Ascending aorta (tissue), 2 donors: ENCODE measurements at regions not wholly inside any gene's neighbourhood (a gene's known extent, or its start where the extent isn't known, plus 50 kb on each side); places are given as distances from the start of the nearest gene placed in this dataset.

ENCODE experiments used
- DNase-seq, 2 donors: peaks; one replicate each; pipeline ENCODE4 v3.0.0-alpha.2; 2019; ENCODE audit warnings: low spot score in 2 of 2
- H3K27ac ChIP-seq, 2 donors: fragments of 200-600 bp; sonication (generic); one replicate each; pipeline ENCODE4 v1.5.1; 2016 to 2017; ENCODE audit warnings: mild to moderate bottlenecking in 1 of 2
- H3K27me3 ChIP-seq: fragments of 200-600 bp; sonication (generic); one replicate; pipeline ENCODE4 v1.5.1; 2017
- H3K36me3 ChIP-seq, 2 donors: fragments of 200-600 bp; sonication (generic); one replicate each; pipeline ENCODE4 v1.5.1; 2016
- H3K4me1 ChIP-seq, 2 donors: fragments of 200-600 bp; sonication (generic); one replicate each; pipeline ENCODE4 v1.5.1; 2016 to 2017; ENCODE audit warnings: mild to moderate bottlenecking in 1 of 2
- H3K4me3 ChIP-seq, 2 donors: fragments of 200-600 bp; sonication (generic); one replicate each; pipeline ENCODE4 v1.5.1; 2016 to 2017; ENCODE audit warnings: mild to moderate bottlenecking in 1 of 2
- H3K9me3 ChIP-seq, 2 donors: fragments of 200-600 bp; sonication (generic); one replicate each; pipeline ENCODE4 v1.5.1; 2016
- intact Hi-C: fragments of 100-400 bp; cut with DNase I; formaldehyde crosslinking; loops from one replicate; pipeline ENCODE4 v1.15.1; 2023
- TF ChIP-seq, protein P1 (sequence below), 3 experiments: fragments of 200-600 bp in 2 of 3; fragments of 450-650 bp in 1 of 3; sonication (generic) in 2 of 3; IDR thresholded peaks; one replicate each; pipeline ENCODE4 v1.5.1; 2016 to 2019; ENCODE audit warnings: antibody characterized with exemption in 3 of 3, mild to moderate bottlenecking in 1 of 3, moderate library complexity in 1 of 3

DNA sequence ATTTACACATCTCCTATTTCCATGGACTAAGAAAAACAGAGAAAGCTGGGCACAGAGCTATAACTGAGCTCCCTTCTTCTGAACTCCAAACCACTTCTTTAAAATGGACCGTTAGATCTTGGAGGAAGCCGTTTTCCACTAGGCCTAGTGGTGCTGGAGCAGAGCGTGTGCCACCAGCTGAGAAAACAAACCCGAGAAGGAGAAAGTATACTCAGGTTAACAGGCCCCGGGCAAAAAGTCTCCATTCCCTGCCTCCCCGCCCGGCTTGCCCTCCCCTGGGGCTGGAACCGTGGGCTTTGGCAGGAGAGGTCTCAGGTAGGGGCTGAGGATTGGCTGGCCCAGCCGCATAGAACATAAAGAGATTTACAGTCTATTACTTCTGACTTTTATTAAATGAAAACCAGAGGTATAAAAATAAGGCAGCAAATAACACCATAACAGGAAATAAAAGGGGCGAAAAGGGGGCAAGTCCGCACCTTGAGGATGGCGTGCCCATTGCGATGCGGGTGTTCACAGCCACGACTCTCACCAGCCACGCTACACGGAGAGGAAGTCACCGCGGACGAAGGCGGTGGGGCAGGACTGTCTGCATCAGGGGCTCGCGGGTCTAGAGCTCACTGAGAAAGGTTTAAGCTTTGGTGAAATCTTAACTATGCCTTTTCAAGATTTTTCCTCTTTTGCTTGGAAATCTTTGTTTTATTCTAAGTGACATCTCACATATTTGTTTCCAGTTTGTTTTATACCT, 191.2 kb upstream of the GMDS start:
- Histone ChIP-seq H3K4me1 (no peaks in the 10 kb centered on the region), H3K27me3 (no peaks in the 10 kb centered on the region), H3K4me3 (no peak overlapping the region), H3K36me3 (no peaks in the 10 kb centered on the region), H3K9me3 (no peaks in the 10 kb centered on the region), H3K27ac (no peak overlapping the region)
- TF ChIP-seq, protein P1, sequence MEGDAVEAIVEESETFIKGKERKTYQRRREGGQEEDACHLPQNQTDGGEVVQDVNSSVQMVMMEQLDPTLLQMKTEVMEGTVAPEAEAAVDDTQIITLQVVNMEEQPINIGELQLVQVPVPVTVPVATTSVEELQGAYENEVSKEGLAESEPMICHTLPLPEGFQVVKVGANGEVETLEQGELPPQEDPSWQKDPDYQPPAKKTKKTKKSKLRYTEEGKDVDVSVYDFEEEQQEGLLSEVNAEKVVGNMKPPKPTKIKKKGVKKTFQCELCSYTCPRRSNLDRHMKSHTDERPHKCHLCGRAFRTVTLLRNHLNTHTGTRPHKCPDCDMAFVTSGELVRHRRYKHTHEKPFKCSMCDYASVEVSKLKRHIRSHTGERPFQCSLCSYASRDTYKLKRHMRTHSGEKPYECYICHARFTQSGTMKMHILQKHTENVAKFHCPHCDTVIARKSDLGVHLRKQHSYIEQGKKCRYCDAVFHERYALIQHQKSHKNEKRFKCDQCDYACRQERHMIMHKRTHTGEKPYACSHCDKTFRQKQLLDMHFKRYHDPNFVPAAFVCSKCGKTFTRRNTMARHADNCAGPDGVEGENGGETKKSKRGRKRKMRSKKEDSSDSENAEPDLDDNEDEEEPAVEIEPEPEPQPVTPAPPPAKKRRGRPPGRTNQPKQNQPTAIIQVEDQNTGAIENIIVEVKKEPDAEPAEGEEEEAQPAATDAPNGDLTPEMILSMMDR (IDR thresholded peaks at IDR 0.05) = no peak
- intact Hi-C loops = no loop called here
- DNase-seq = no peak

GRCh38 chr6:2435323-2435722, 189.9 kb upstream of the GMDS start:
- H3K36me3 ChIP-seq = no peaks in the 10 kb centered on the region
- no peak for DNase-seq
- intact Hi-C loops = no loop called here

GRCh38 chr6:2434912-2435311, 189.5 kb upstream of the GMDS start:
- H3K4me3 ChIP-seq = no peak overlapping the region
- H3K27ac ChIP-seq = no peak overlapping the region
- DNase-seq = no peak
- TF ChIP-seq, protein P1 (IDR thresholded peaks at IDR 0.05) = no peak
- no peaks in the 10 kb centered on the region for H3K27me3 ChIP-seq
- intact Hi-C loops = no loop called here
- H3K9me3 ChIP-seq = no peaks in the 10 kb centered on the region
- H3K36me3 ChIP-seq = no peaks in the 10 kb centered on the region
- no peaks in the 10 kb centered on the region for H3K4me1 ChIP-seq

More at GRCh38 chr6:2435323-2435722, 189.9 kb upstream of the GMDS start:
- TF ChIP-seq, protein P1 (IDR thresholded peaks at IDR 0.05) = no peak
- Histone ChIP-seq H3K4me1 (no peaks in the 10 kb centered on the region), H3K9me3 (no peaks in the 10 kb centered on the region), H3K27ac (no peak overlapping the region), H3K27me3 (no peaks in the 10 kb centered on the region), H3K4me3 (no peak overlapping the region)

DNA sequence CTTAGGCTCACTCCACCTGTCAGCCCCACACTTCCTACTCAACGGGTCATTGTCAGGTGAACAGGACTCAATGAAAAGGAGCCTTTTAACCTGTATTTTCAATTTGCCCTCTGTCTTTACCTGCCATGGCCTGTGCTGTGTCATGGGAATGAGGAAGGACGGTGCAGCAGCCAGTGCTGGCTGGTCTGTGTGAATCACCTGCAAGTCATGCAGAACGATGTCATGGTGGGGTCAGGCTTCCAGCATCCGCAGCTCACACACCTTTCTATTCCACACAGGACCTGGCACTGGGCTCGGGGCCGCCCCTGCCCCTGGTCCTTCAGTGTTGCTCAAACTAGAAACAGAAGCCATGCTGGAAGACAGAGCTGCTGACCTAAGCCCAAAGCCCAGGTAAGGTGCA, 188.7 kb upstream of the GMDS start:
- TF ChIP-seq, protein P1 (IDR thresholded peaks at IDR 0.05) = no peak
- Histone ChIP-seq H3K27me3 (no peaks in the 10 kb centered on the region), H3K4me1 (no peaks in the 10 kb centered on the region), H3K36me3 (no peaks in the 10 kb centered on the region), H3K9me3 (no peaks in the 10 kb centered on the region), H3K27ac (no peak overlapping the region), H3K4me3 (no peak overlapping the region)
- DNase-seq = no peak
- intact Hi-C loops = no loop called here

DNA sequence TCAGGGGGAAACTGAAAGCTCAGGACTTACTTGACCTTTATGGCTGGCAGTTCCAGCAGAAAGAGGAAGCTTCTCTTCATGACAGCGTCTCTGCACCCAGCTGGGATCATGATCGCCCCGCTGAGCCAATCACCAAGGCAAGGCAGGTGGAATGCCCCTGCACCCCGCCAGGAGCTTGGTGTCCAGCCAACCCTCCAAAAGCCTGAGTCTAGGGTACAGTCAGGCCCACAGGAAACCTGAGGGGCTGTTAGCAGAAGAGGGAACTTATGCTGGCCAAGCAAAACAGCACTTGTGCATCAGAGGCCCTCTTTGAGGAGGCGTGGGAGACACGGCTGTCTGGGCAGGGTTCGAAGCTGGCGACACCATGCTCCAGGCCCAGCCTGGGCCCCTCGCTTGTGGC, 188.3 kb upstream of the GMDS start:
- no peaks in the 10 kb centered on the region for H3K27me3 ChIP-seq
- no peak overlapping the region for H3K4me3 ChIP-seq
- no peaks in the 10 kb centered on the region for H3K36me3 ChIP-seq
- intact Hi-C loops = no loop called here
- no peaks in the 10 kb centered on the region for H3K9me3 ChIP-seq
- no peaks in the 10 kb centered on the region for H3K4me1 ChIP-seq
- H3K27ac ChIP-seq = no peak overlapping the region
- TF ChIP-seq, protein P1 (IDR thresholded peaks at IDR 0.05) = no peak
- DNase-seq = no peak

GRCh38 chr6:2433266-2433665, 187.9 kb upstream of the GMDS start:
- Histone ChIP-seq H3K27me3 (no peaks in the 10 kb centered on the region), H3K9me3 (no peaks in the 10 kb centered on the region), H3K4me3 (no peak overlapping the region), H3K27ac (no peak overlapping the region), H3K36me3 (no peaks in the 10 kb centered on the region), H3K4me1 (no peaks in the 10 kb centered on the region)
- DNase-seq = no peak
- intact Hi-C loops = no loop called here
- TF ChIP-seq, protein P1 (IDR thresholded peaks at IDR 0.05) = no peak
